Pancreas (tissue), 10 donors: ENCODE measurements at regions not wholly inside any gene's neighbourhood (a gene's known extent, or its start where the extent isn't known, plus 50 kb on each side); places are given as distances from the start of the nearest gene placed in this dataset.

Source experiments
- ATAC-seq, 4 donors: fragments of 200-7000 bp; cut with Tn5 transposase; one replicate each; pipeline versions ENCODE4 v1.8.0 to v1.9.1; 2020; ENCODE audit warnings: mild to moderate bottlenecking in 4 of 4, moderate library complexity in 4 of 4
- DNase-seq, 6 donors: peaks; one replicate each; pipeline ENCODE4 v3.0.0-alpha.2; 2020
- FAIRE-seq: peaks from 2 replicates; lab custom pipeline; 2012; peaks lifted over from hg19 to GRCh38; lab: Jason Lieb, UNC
- H3K27ac ChIP-seq, 4 donors: fragments of 200-600 bp; sonication (generic); 1 replicate in 3 of 4; 2 replicates in 1 of 4; pipeline versions ENCODE4 v1.5.0 to v1.8.0; 2020
- H3K27me3 ChIP-seq, 4 donors: fragments of 200-600 bp; one replicate each; pipeline ENCODE4 v1.8.0; 2021
- H3K36me3 ChIP-seq, 3 donors: fragments of 200-600 bp; sonication (generic) in 1 of 3; one replicate each; pipeline versions ENCODE4 v1.5.0 to v1.8.0; 2020 to 2021
- H3K4me1 ChIP-seq, 3 donors: fragments of 200-600 bp; one replicate each; pipeline ENCODE4 v1.8.0; 2021
- H3K4me3 ChIP-seq, 4 donors: fragments of 200-600 bp; sonication (generic) in 2 of 4; one replicate each; pipeline versions ENCODE4 v1.5.0 to v1.8.0; 2020 to 2021
- H3K9me3 ChIP-seq, 4 donors: fragments of 200-600 bp; one replicate each; pipeline ENCODE4 v1.8.0; 2021
- WGBS, 2 donors: extraction: QIAGEN DNeasy Blood & Tissue Kit; methylation state at CpG; one replicate each; pipeline ENCODE4 v1.1.7; 2013; 5-methylcytosine and 5-hydroxymethylcytosine counted together
- intact Hi-C, 3 donors: fragments of 100-400 bp; cut with DNase I; formaldehyde crosslinking; loops; one replicate each; pipeline versions ENCODE4 v1.11.1 to v1.14.2; 2022
- TF ChIP-seq, protein P1 (sequence below), 4 donors: fragments of 200-600 bp; sonication (generic) in 3 of 4; IDR thresholded peaks; one replicate each; pipeline versions ENCODE4 v1.5.0 to v1.8.0; 2021; ENCODE audit warnings: antibody characterized with exemption in 4 of 4
- donor health status: healthy with polysubstance abuse.
- donor health status: DM: no; HTN: no; CAD: no; lungs with moderate emphysema.
- donor health status: DM: no; HTN: no; CAD: no.
- donor health status: control.
- donor health status: control.
- donor health status: Bipolar disorder and iron deficiency.
- donor health status: DM: yes; HTN: yes; CAD: no.
- donor health status: DM: no; HTN: no; CAD: no.
- donor health status: DM: no; HTN: no; CAD: no.
- donor health status: DM: yes; HTN: yes; CAD: no.

DNA sequence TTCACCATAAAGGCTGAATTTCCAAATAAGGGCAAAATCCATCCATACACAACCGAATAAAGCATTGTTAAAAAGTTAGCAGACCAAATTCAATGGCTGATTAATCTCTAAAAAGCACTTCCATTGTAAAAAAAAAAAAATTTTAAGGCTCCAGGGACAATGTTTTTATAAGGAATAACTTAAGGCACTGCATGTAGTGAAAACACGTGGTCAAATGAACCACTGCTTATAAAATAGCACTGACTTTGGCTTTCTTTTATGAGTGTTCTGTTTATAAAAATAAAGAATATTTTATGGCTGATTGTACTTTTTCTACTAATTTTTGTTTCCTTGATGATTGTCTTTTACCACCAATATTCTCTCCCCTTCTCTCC lies 409.3 kb upstream of the KCNH7 start:
- H3K9me3 ChIP-seq = no peaks in the 10 kb centered on the region
- H3K36me3 ChIP-seq = no peaks in the 10 kb centered on the region
- no peak overlapping the region for H3K4me3 ChIP-seq
- TF ChIP-seq, protein P1, sequence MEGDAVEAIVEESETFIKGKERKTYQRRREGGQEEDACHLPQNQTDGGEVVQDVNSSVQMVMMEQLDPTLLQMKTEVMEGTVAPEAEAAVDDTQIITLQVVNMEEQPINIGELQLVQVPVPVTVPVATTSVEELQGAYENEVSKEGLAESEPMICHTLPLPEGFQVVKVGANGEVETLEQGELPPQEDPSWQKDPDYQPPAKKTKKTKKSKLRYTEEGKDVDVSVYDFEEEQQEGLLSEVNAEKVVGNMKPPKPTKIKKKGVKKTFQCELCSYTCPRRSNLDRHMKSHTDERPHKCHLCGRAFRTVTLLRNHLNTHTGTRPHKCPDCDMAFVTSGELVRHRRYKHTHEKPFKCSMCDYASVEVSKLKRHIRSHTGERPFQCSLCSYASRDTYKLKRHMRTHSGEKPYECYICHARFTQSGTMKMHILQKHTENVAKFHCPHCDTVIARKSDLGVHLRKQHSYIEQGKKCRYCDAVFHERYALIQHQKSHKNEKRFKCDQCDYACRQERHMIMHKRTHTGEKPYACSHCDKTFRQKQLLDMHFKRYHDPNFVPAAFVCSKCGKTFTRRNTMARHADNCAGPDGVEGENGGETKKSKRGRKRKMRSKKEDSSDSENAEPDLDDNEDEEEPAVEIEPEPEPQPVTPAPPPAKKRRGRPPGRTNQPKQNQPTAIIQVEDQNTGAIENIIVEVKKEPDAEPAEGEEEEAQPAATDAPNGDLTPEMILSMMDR (IDR thresholded peaks at IDR 0.05) = no peak
- FAIRE-seq (no peak), ATAC-seq (no peak), DNase-seq (no peak)
- WGBS, 2 donors = 48 to 64% methylated on average over 2 of the region's 2 CpGs
- H3K27me3 ChIP-seq = no peaks in the 10 kb centered on the region
- no peaks in the 10 kb centered on the region for H3K4me1 ChIP-seq
- H3K27ac ChIP-seq = no peak overlapping the region
- intact Hi-C loops = no loop called here

- no peak for DNase-seq
- Histone ChIP-seq H3K36me3 (no peaks in the 10 kb centered on the region), H3K4me3 (no peak overlapping the region), H3K27me3 (no peaks in the 10 kb centered on the region), H3K9me3 (no peaks in the 10 kb centered on the region), H3K4me1 (no peaks in the 10 kb centered on the region), H3K27ac (no peak overlapping the region)
- TF ChIP-seq, protein P1 (IDR thresholded peaks at IDR 0.05) = no peak
- intact Hi-C loops = no loop called here
- FAIRE-seq = no peak
- ATAC-seq = no peak
- 38 to 54% methylated on average over 6 of the region's 6 CpGs for WGBS, 2 donors
Measured at GRCh38 chr2:163247156-163247846, 408.7 kb upstream of the KCNH7 start.

DNA sequence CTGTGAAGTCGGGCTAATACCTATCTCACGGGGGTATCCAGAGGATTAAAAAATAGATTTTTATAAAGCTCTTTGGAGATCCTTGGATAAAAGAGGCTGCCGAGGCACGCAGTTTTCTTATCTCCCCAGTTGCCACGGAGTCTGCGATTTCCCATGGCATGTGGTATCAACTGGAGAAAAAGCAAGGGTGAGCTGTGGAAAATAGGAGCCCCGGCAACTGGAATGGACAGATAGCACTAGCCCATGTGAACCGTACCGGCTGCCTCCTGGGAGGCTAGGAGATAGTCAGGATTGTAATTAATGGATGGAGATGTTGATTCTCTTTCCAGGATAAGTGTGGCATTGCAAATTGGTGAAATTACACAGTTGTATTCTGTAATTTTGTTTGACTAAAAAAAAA lies 407.6 kb upstream of the KCNH7 start:
- Histone ChIP-seq H3K27ac (no peak overlapping the region), H3K36me3 (no peaks in the 10 kb centered on the region), H3K27me3 (no peaks in the 10 kb centered on the region), H3K4me1 (no peaks in the 10 kb centered on the region), H3K9me3 (no peaks in the 10 kb centered on the region), H3K4me3 (no peak overlapping the region)
- ATAC-seq (no peak), FAIRE-seq (no peak), DNase-seq (no peak)
- TF ChIP-seq, protein P1 (IDR thresholded peaks at IDR 0.05) = no peak
- 19 to 24% methylated on average over 9 of the region's 9 CpGs for whole genome bisulfite sequencing, 2 donors
- intact Hi-C loops = no loop called here

GRCh38 chr2:163236553-163236952 lies 398.0 kb upstream of the KCNH7 start:
- Histone ChIP-seq H3K27me3 (no peaks in the 10 kb centered on the region), H3K4me3 (no peak overlapping the region), H3K4me1 (no peaks in the 10 kb centered on the region), H3K9me3 (no peaks in the 10 kb centered on the region), H3K36me3 (no peaks in the 10 kb centered on the region), H3K27ac (no peak overlapping the region)
- TF ChIP-seq, protein P1 (IDR thresholded peaks at IDR 0.05) = no peak
- no peak for ATAC-seq
- no peak for FAIRE-seq
- intact Hi-C loops = no loop called here
- no peak for DNase-seq

- ATAC-seq (no peak), FAIRE-seq (no peak), DNase-seq (no peak)
- TF ChIP-seq, protein P1 (IDR thresholded peaks at IDR 0.05) = no peak
- H3K4me3 ChIP-seq = no peak overlapping the region
- no peaks in the 10 kb centered on the region for H3K4me1 ChIP-seq
- no peaks in the 10 kb centered on the region for H3K36me3 ChIP-seq
- WGBS, 2 donors = 65 to 67% methylated on average over 1 of the region's 1 CpG
- intact Hi-C loops = no loop called here
- H3K9me3 ChIP-seq = no peaks in the 10 kb centered on the region
- no peak overlapping the region for H3K27ac ChIP-seq
- H3K27me3 ChIP-seq = no peaks in the 10 kb centered on the region
Measured at GRCh38 chr2:163231666-163232065, 393.1 kb upstream of the KCNH7 start.
